Calu3 (cell line): ENCODE measurements at regions not wholly inside any gene's neighbourhood (a gene's known extent, or its start where the extent isn't known, plus 50 kb on each side); places are given as distances from the start of the nearest gene placed in this dataset.

ENCODE experiments used
- BruUV-seq: library from RNA; stranded (reverse); fragments of 400-500 nt; replicated peaks from 2 replicates; lab custom pipeline; 2021; lab: Mats Ljungman, UMichigan
- CTCF ChIA-PET: fragments of 300-600 bp; sonication (Branson Sonifier 250); formaldehyde crosslinking; loops from one replicate; lab custom pipeline; 2022; ENCODE audit warnings: antibody characterized with exemption; lab: Charles Lee
- DNase-seq: peaks from one replicate; pipeline ENCODE4 v3.0.0; 2022
- H3K27ac Mint-ChIP-seq: one replicate; pipeline ENCODE4 v1.8.0; 2022; ENCODE audit warnings: mixed read lengths; ENCODE audit not compliant: unreplicated experiment
- H3K27me3 Mint-ChIP-seq: one replicate; pipeline ENCODE4 v1.8.0; 2022; ENCODE audit warnings: mixed read lengths; ENCODE audit not compliant: unreplicated experiment
- H3K36me3 Mint-ChIP-seq: one replicate; pipeline ENCODE4 v1.8.0; 2022; ENCODE audit warnings: mild to moderate bottlenecking, moderate library complexity, mixed read lengths; ENCODE audit not compliant: insufficient read depth, unreplicated experiment
- H3K4me1 Mint-ChIP-seq: one replicate; pipeline ENCODE4 v1.8.0; 2022; ENCODE audit warnings: mild to moderate bottlenecking, low read depth, mixed read lengths; ENCODE audit not compliant: unreplicated experiment
- H3K4me3 Mint-ChIP-seq: one replicate; pipeline ENCODE4 v1.8.0; 2022; ENCODE audit warnings: mild to moderate bottlenecking, low read depth, moderate library complexity, mixed read lengths; ENCODE audit not compliant: unreplicated experiment
- H3K9me3 Mint-ChIP-seq: one replicate; pipeline ENCODE4 v1.8.0; 2022; ENCODE audit warnings: low read depth, mixed read lengths; ENCODE audit not compliant: unreplicated experiment
- intact Hi-C: fragments of 100-400 bp; cut with micrococcal nuclease; formaldehyde crosslinking; loops from one replicate; pipeline ENCODE4 v1.10.0; 2022; ENCODE audit not compliant: unreplicated experiment
- TF ChIP-seq, protein P1 (sequence below): fragments of 200-600 bp; IDR thresholded peaks from one replicate; pipeline ENCODE4 v1.8.0; 2022; ENCODE audit warnings: antibody characterized with exemption; ENCODE audit not compliant: unreplicated experiment

GRCh38 chr16:86411897-86412296, 98.4 kb upstream of the FOXF1 start:
- CTCF ChIA-PET: no interaction called here
- H3K4me1 Mint-ChIP-seq: no peaks in the 10 kb centered on the region

GRCh38 chr16:86414991-86415740, 95.2 kb upstream of the FOXF1 start:
- intact Hi-C loops: no loop called here
- H3K4me3 Mint-ChIP-seq: no peak overlapping the region

More at GRCh38 chr16:86411897-86412296, 98.4 kb upstream of the FOXF1 start:
- no peak overlapping the region for H3K27ac Mint-ChIP-seq
- peaks cover 92% of the 10 kb centered on the region for H3K27me3 Mint-ChIP-seq
- BruUV-seq: no TSS peak
- H3K9me3 Mint-ChIP-seq: peaks cover 3% of the 10 kb centered on the region
- DNase-seq: no peak
- H3K4me3 Mint-ChIP-seq: no peak overlapping the region
- intact Hi-C loops: no loop called here
- H3K36me3 Mint-ChIP-seq: no peaks in the 10 kb centered on the region
- TF ChIP-seq, protein P1, sequence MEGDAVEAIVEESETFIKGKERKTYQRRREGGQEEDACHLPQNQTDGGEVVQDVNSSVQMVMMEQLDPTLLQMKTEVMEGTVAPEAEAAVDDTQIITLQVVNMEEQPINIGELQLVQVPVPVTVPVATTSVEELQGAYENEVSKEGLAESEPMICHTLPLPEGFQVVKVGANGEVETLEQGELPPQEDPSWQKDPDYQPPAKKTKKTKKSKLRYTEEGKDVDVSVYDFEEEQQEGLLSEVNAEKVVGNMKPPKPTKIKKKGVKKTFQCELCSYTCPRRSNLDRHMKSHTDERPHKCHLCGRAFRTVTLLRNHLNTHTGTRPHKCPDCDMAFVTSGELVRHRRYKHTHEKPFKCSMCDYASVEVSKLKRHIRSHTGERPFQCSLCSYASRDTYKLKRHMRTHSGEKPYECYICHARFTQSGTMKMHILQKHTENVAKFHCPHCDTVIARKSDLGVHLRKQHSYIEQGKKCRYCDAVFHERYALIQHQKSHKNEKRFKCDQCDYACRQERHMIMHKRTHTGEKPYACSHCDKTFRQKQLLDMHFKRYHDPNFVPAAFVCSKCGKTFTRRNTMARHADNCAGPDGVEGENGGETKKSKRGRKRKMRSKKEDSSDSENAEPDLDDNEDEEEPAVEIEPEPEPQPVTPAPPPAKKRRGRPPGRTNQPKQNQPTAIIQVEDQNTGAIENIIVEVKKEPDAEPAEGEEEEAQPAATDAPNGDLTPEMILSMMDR: no peak

DNA sequence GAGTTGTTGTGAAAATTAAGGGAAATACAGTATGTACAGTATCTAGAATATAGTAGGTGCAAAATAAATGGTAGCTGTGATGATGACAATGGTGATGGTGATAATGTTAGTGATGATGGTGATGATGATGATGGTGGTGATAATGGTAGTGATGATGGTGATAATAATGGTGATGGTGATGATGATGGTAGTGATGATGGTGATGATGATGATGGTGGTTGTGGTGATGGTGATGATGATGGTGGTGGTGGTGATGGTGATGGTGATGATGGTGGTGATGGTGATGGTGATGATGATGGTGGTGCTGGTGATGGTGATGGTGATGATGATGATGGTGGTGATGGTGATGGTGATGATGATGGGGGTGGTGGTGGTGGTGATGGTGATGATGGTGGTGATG, 91.3 kb upstream of the FOXF1 start:
- Mint-ChIP-seq H3K4me1 (no peaks in the 10 kb centered on the region), H3K4me3 (no peak overlapping the region), H3K9me3 (no peaks in the 10 kb centered on the region), H3K27ac (no peak overlapping the region), H3K36me3 (no peaks in the 10 kb centered on the region), H3K27me3 (peaks cover 49% of the 10 kb centered on the region)
- no TSS peak for BruUV-seq
- intact Hi-C loops: no loop called here
- no peak for DNase-seq
- CTCF ChIA-PET: no interaction called here
- TF ChIP-seq, protein P1: no peak

More at GRCh38 chr16:86414991-86415740, 95.2 kb upstream of the FOXF1 start:
- Mint-ChIP-seq H3K4me1 (no peaks in the 10 kb centered on the region), H3K9me3 (peaks cover 3% of the 10 kb centered on the region), H3K27me3 (peaks cover 67% of the 10 kb centered on the region), H3K27ac (no peak overlapping the region), H3K36me3 (no peaks in the 10 kb centered on the region)
- no TSS peak for BruUV-seq
- CTCF ChIA-PET: interaction anchor here (0.9 kb wide), 1 partner anchor 86 kb away, joined by 3 read pairs; no protein-coding TSS in a partner anchor
- DNase-seq: no peak
- TF ChIP-seq, protein P1: no peak

- H3K4me1 Mint-ChIP-seq: no peaks in the 10 kb centered on the region
- H3K27ac Mint-ChIP-seq: no peak overlapping the region
- no peak overlapping the region for H3K4me3 Mint-ChIP-seq
- TF ChIP-seq, protein P1: no peak
- intact Hi-C loops: no loop called here
- H3K9me3 Mint-ChIP-seq: no peaks in the 10 kb centered on the region
- BruUV-seq: no TSS peak
- no peak for DNase-seq
- H3K27me3 Mint-ChIP-seq: peaks cover 53% of the 10 kb centered on the region
- no peaks in the 10 kb centered on the region for H3K36me3 Mint-ChIP-seq
- CTCF ChIA-PET: no interaction called here
These were observed 90.8 kb upstream of the FOXF1 start for GRCh38 chr16:86419518-86419917.
